ENCODE measurements at regions not wholly inside any gene's neighbourhood (a gene's known extent, or its start where the extent isn't known, plus 50 kb on each side); places are given as distances from the start of the nearest gene placed in this dataset.

DNA sequence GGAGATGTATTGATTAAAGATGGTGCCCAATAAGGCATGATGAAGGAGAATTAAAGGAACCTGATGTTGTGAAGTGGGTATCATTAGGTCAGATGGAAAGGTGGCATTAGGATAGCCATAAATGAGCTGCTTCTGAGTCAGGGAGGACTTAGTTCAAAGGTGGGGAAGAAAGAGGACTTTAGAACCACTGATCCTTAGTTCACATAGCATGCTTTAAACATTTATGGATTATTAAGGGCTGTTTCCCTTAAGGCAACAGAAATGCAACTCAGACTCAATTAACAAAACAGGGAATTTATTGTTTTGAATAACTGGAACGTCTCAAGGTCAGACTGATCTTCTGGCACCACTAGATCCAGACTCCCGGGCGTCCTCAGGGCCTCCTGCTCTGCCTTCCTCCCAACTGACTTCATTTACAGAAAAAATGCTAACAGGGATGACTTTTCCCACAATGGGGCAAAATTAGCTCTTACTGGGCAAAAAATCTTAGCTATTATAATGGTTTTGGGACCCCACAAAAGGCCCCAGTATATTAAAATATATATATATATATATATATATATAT is 1526.0 kb downstream of the TBC1D22A start:
- H3K36me3 ChIP-seq (ENCODE audit: low read length), result no peaks in the 10 kb centered on the region
- no peaks in the 10 kb centered on the region for H3K27me3 ChIP-seq (ENCODE audit: low read length)
- TF ChIP-seq, protein P1, sequence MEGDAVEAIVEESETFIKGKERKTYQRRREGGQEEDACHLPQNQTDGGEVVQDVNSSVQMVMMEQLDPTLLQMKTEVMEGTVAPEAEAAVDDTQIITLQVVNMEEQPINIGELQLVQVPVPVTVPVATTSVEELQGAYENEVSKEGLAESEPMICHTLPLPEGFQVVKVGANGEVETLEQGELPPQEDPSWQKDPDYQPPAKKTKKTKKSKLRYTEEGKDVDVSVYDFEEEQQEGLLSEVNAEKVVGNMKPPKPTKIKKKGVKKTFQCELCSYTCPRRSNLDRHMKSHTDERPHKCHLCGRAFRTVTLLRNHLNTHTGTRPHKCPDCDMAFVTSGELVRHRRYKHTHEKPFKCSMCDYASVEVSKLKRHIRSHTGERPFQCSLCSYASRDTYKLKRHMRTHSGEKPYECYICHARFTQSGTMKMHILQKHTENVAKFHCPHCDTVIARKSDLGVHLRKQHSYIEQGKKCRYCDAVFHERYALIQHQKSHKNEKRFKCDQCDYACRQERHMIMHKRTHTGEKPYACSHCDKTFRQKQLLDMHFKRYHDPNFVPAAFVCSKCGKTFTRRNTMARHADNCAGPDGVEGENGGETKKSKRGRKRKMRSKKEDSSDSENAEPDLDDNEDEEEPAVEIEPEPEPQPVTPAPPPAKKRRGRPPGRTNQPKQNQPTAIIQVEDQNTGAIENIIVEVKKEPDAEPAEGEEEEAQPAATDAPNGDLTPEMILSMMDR (IDR thresholded peaks at IDR 0.05; ENCODE audit: insufficient read depth, low read length, poor library complexity, severe bottlenecking), result no peak
- TF ChIP-seq EZH2phosphoT487 (conservative IDR thresholded peaks at IDR 0.05; ENCODE audit: low read length), result no peak
- no peak overlapping the region for H3K4me2 ChIP-seq (ENCODE audit: low read depth, low read length, poor library complexity, severe bottlenecking)
- H3K9me3 ChIP-seq (ENCODE audit: insufficient read depth, low read length), result no peaks in the 10 kb centered on the region
- H3F3A ChIP-seq (ENCODE audit: insufficient read depth), result no peaks in the 10 kb centered on the region
- no peak overlapping the region for H3K4me3 ChIP-seq (ENCODE audit: insufficient read depth, low read length, poor library complexity, severe bottlenecking)
- no peaks in the 10 kb centered on the region for H3K9me2 ChIP-seq (replicated peaks; ENCODE audit: insufficient read depth, low read length)
- no peak overlapping the region for H3K27ac ChIP-seq (ENCODE audit: low read depth, low read length)
- H3K79me2 ChIP-seq (ENCODE audit: insufficient read depth, low read length), result no peaks in the 10 kb centered on the region
- no peak overlapping the region for H3K9ac ChIP-seq (ENCODE audit: low read length)
- no peak overlapping the region for H2AFZ ChIP-seq (ENCODE audit: low read depth, low read length, severe bottlenecking)
- H4K20me1 ChIP-seq (ENCODE audit: low read depth, low read length), result no peaks in the 10 kb centered on the region

DNA sequence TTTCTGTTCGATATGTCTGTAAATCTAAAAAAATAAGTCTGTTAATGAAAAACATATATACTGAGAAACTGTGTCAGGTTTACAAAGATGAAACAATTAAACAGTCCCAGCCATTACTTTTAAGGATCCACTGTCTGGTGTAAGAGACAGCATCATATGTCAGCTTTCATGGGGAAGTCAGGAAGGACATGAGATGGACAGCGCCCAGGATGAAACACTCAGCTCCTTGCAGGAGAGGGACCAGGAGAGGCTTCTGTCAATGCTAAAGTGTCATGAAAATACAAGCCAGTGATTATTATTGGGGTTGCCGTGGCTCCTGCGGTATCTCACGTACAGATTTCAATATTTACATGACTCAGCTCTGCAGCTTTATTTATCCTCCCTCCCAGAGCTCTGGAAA is 1524.6 kb downstream of the TBC1D22A start:
- Histone ChIP-seq H3K79me2 (ENCODE audit: insufficient read depth, low read length) (no peaks in the 10 kb centered on the region), H3K36me3 (ENCODE audit: low read length) (no peaks in the 10 kb centered on the region), H3K9me3 (ENCODE audit: insufficient read depth, low read length) (no peaks in the 10 kb centered on the region), H3K9me2 (replicated peaks; ENCODE audit: insufficient read depth, low read length) (no peaks in the 10 kb centered on the region), H3K4me3 (ENCODE audit: insufficient read depth, low read length, poor library complexity, severe bottlenecking) (no peak overlapping the region), H3K27me3 (ENCODE audit: low read length) (no peaks in the 10 kb centered on the region), H3K4me2 (ENCODE audit: low read depth, low read length, poor library complexity, severe bottlenecking) (no peak overlapping the region), H2AFZ (ENCODE audit: low read depth, low read length, severe bottlenecking) (no peak overlapping the region), H3F3A (ENCODE audit: insufficient read depth) (no peaks in the 10 kb centered on the region), H3K9ac (ENCODE audit: low read length) (no peak overlapping the region), H4K20me1 (ENCODE audit: low read depth, low read length) (no peaks in the 10 kb centered on the region), H3K27ac (ENCODE audit: low read depth, low read length) (no peak overlapping the region)
- TF ChIP-seq, protein P1 (IDR thresholded peaks at IDR 0.05; ENCODE audit: insufficient read depth, low read length, poor library complexity, severe bottlenecking), result no peak
- no peak for TF ChIP-seq EZH2phosphoT487 (conservative IDR thresholded peaks at IDR 0.05; ENCODE audit: low read length)

DNA sequence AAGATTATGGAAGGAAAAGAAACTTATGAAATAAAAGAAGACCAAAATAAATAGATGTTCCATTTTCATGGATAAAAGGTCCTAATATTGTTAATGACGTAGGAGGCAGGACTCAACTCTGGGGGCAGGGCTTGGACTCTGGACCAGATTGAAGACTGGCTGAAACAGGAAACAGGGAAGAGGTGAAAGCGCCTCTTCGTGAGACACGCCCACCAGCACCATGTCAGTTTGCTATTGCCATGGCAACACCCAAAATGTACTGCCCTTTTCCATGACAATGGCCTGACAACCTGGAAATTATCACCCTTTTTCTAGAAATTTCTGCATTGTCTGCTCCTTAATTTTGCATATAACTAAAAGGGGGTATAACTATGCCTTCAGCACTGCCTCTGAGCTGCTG is 1522.2 kb downstream of the TBC1D22A start:
- no peaks in the 10 kb centered on the region for H3K79me2 ChIP-seq (ENCODE audit: insufficient read depth, low read length)
- no peaks in the 10 kb centered on the region for H3K27me3 ChIP-seq (ENCODE audit: low read length)
- H3K4me2 ChIP-seq (ENCODE audit: low read depth, low read length, poor library complexity, severe bottlenecking), result no peak overlapping the region
- H3K4me3 ChIP-seq (ENCODE audit: insufficient read depth, low read length, poor library complexity, severe bottlenecking), result no peak overlapping the region
- no peaks in the 10 kb centered on the region for H3K9me3 ChIP-seq (ENCODE audit: insufficient read depth, low read length)
- H3K27ac ChIP-seq (ENCODE audit: low read depth, low read length), result no peak overlapping the region
- H3K9me2 ChIP-seq (replicated peaks; ENCODE audit: insufficient read depth, low read length), result no peaks in the 10 kb centered on the region
- H3K9ac ChIP-seq (ENCODE audit: low read length), result no peak overlapping the region
- H4K20me1 ChIP-seq (ENCODE audit: low read depth, low read length), result no peaks in the 10 kb centered on the region
- H3K36me3 ChIP-seq (ENCODE audit: low read length), result no peaks in the 10 kb centered on the region
- no peaks in the 10 kb centered on the region for H3F3A ChIP-seq (ENCODE audit: insufficient read depth)
- no peak overlapping the region for H2AFZ ChIP-seq (ENCODE audit: low read depth, low read length, severe bottlenecking)
- TF ChIP-seq, protein P1 (IDR thresholded peaks at IDR 0.05; ENCODE audit: insufficient read depth, low read length, poor library complexity, severe bottlenecking), result no peak
- TF ChIP-seq EZH2phosphoT487 (conservative IDR thresholded peaks at IDR 0.05; ENCODE audit: low read length), result no peak
